Upper lobe of right lung (tissue), 1 donor: ENCODE measurements at regions not wholly inside any gene's neighbourhood (a gene's known extent, or its start where the extent isn't known, plus 50 kb on each side); places are given as distances from the start of the nearest gene placed in this dataset.

Source experiments
- ATAC-seq: fragments of 200-7000 bp; cut with Tn5 transposase; one replicate; pipeline ENCODE4 v1.9.1; 2020; ENCODE audit warnings: mild to moderate bottlenecking, moderate library complexity
- DNase-seq: peaks from one replicate; pipeline ENCODE4 v3.0.0-alpha.2; 2020
- H3K27ac ChIP-seq: fragments of 200-600 bp; one replicate; pipeline ENCODE4 v1.8.0; 2022
- H3K27me3 ChIP-seq: fragments of 200-600 bp; one replicate; pipeline ENCODE4 v1.8.0; 2022; ENCODE audit warnings: mild to moderate bottlenecking
- H3K36me3 ChIP-seq: fragments of 200-600 bp; one replicate; pipeline ENCODE4 v1.8.0; 2022
- H3K4me1 ChIP-seq: fragments of 200-600 bp; one replicate; pipeline ENCODE4 v1.8.0; 2022
- H3K4me3 ChIP-seq: fragments of 200-600 bp; one replicate; pipeline ENCODE4 v1.8.0; 2022; ENCODE audit warnings: mild to moderate bottlenecking
- H3K9me3 ChIP-seq: fragments of 200-600 bp; one replicate; pipeline ENCODE4 v1.8.0; 2022
- CTCF ChIP-seq: fragments of 200-600 bp; IDR thresholded peaks from one replicate; pipeline ENCODE4 v1.8.0; 2022; ENCODE audit warnings: antibody characterized with exemption
- intact Hi-C: fragments of 100-400 bp; cut with DNase I; formaldehyde crosslinking; loops from one replicate; pipeline ENCODE4 v1.11.0; 2022
- donor health status: DM: no; HTN: yes; CAD: no; lungs with severe emphysema.

GRCh38 chr4:89545315-89545714 is 237.7 kb upstream of the GPRIN3 start:
- Histone ChIP-seq H3K27ac (no peak overlapping the region), H3K4me1 (peaks cover under 1% of the 10 kb centered on the region), H3K4me3 (no peak overlapping the region), H3K27me3 (no peaks in the 10 kb centered on the region), H3K9me3 (no peaks in the 10 kb centered on the region), H3K36me3 (no peaks in the 10 kb centered on the region)
- no peak for TF ChIP-seq CTCF
- intact Hi-C loops: no loop called here
- DNase-seq (no peak), ATAC-seq (no peak)

- DNase-seq: no peak
- H3K27me3 ChIP-seq: no peaks in the 10 kb centered on the region
- no peaks in the 10 kb centered on the region for H3K36me3 ChIP-seq
- ATAC-seq: peak; percentile 36
- H3K27ac ChIP-seq: no peak overlapping the region
- intact Hi-C loops: no loop called here
- no peak for TF ChIP-seq CTCF
- H3K9me3 ChIP-seq: no peaks in the 10 kb centered on the region
- no peak overlapping the region for H3K4me3 ChIP-seq
- H3K4me1 ChIP-seq: peaks cover 2% of the 10 kb centered on the region
Measured at GRCh38 chr4:89541998-89542397, 234.4 kb upstream of the GPRIN3 start.

GRCh38 chr4:89539797-89540711 is 232.5 kb upstream of the GPRIN3 start:
- TF ChIP-seq CTCF: no peak
- Histone ChIP-seq H3K4me3 (no peak overlapping the region), H3K27ac (peak overlapping the region; percentile 37), H3K9me3 (no peaks in the 10 kb centered on the region), H3K4me1 (peaks cover 2% of the 10 kb centered on the region), H3K36me3 (no peaks in the 10 kb centered on the region), H3K27me3 (no peaks in the 10 kb centered on the region)
- ATAC-seq (no peak), DNase-seq (no peak)
- intact Hi-C loops: no loop called here

- H3K27me3 ChIP-seq: no peaks in the 10 kb centered on the region
- DNase-seq: no peak
- H3K4me3 ChIP-seq: no peak overlapping the region
- H3K36me3 ChIP-seq: no peaks in the 10 kb centered on the region
- peak overlapping the region; percentile 37 for H3K27ac ChIP-seq
- intact Hi-C loops: no loop called here
- no peak for TF ChIP-seq CTCF
- H3K4me1 ChIP-seq: peaks cover 2% of the 10 kb centered on the region
- no peak for ATAC-seq
- H3K9me3 ChIP-seq: no peaks in the 10 kb centered on the region
Measured at GRCh38 chr4:89539374-89539773, 231.8 kb upstream of the GPRIN3 start.

GRCh38 chr4:89538886-89539285 is 231.3 kb upstream of the GPRIN3 start:
- DNase-seq (no peak), ATAC-seq (no peak)
- no peaks in the 10 kb centered on the region for H3K36me3 ChIP-seq
- H3K27me3 ChIP-seq: no peaks in the 10 kb centered on the region
- TF ChIP-seq CTCF: no peak
- no peaks in the 10 kb centered on the region for H3K9me3 ChIP-seq
- intact Hi-C loops: no loop called here
- no peak overlapping the region for H3K4me3 ChIP-seq
- H3K4me1 ChIP-seq: peaks cover 2% of the 10 kb centered on the region
- H3K27ac ChIP-seq: peak overlapping the region; percentile 37
